Calu3 (cell line): ENCODE measurements at regions not wholly inside any gene's neighbourhood (a gene's known extent, or its start where the extent isn't known, plus 50 kb on each side); places are given as distances from the start of the nearest gene placed in this dataset.
"Not testable (repeated sequence)": the region's sequence is repeated elsewhere in the genome, so short reads cannot be mapped to it uniquely, and the experiment has no call there.

Experiments used
- BruUV-seq: library from RNA; stranded (reverse); fragments of 400-500 nt; replicated peaks from 2 replicates; lab custom pipeline; 2021; lab: Mats Ljungman, UMichigan
- CTCF ChIA-PET: fragments of 300-600 bp; sonication (Branson Sonifier 250); formaldehyde crosslinking; loops from one replicate; lab custom pipeline; 2022; ENCODE audit warnings: antibody characterized with exemption; lab: Charles Lee
- DNase-seq: peaks from one replicate; pipeline ENCODE4 v3.0.0; 2022
- H3K27ac Mint-ChIP-seq: one replicate; pipeline ENCODE4 v1.8.0; 2022; ENCODE audit warnings: mixed read lengths; ENCODE audit not compliant: unreplicated experiment
- H3K27me3 Mint-ChIP-seq: one replicate; pipeline ENCODE4 v1.8.0; 2022; ENCODE audit warnings: mixed read lengths; ENCODE audit not compliant: unreplicated experiment
- H3K36me3 Mint-ChIP-seq: one replicate; pipeline ENCODE4 v1.8.0; 2022; ENCODE audit warnings: mild to moderate bottlenecking, moderate library complexity, mixed read lengths; ENCODE audit not compliant: insufficient read depth, unreplicated experiment
- H3K4me1 Mint-ChIP-seq: one replicate; pipeline ENCODE4 v1.8.0; 2022; ENCODE audit warnings: mild to moderate bottlenecking, low read depth, mixed read lengths; ENCODE audit not compliant: unreplicated experiment
- H3K4me3 Mint-ChIP-seq: one replicate; pipeline ENCODE4 v1.8.0; 2022; ENCODE audit warnings: mild to moderate bottlenecking, low read depth, moderate library complexity, mixed read lengths; ENCODE audit not compliant: unreplicated experiment
- H3K9me3 Mint-ChIP-seq: one replicate; pipeline ENCODE4 v1.8.0; 2022; ENCODE audit warnings: low read depth, mixed read lengths; ENCODE audit not compliant: unreplicated experiment
- CTCF ChIP-seq: fragments of 200-600 bp; IDR thresholded peaks from one replicate; pipeline ENCODE4 v1.8.0; 2022; ENCODE audit warnings: antibody characterized with exemption; ENCODE audit not compliant: unreplicated experiment
- intact Hi-C: fragments of 100-400 bp; cut with micrococcal nuclease; formaldehyde crosslinking; loops from one replicate; pipeline ENCODE4 v1.10.0; 2022; ENCODE audit not compliant: unreplicated experiment

- CTCF ChIA-PET: no interaction called here
- intact Hi-C loops: no loop called here
- no peaks in the 10 kb centered on the region for H3K4me1 Mint-ChIP-seq
- no peak for DNase-seq
- H3K9me3 Mint-ChIP-seq: peaks cover 3% of the 10 kb centered on the region
- no peaks in the 10 kb centered on the region for H3K27me3 Mint-ChIP-seq
- no peak overlapping the region for H3K27ac Mint-ChIP-seq
- BruUV-seq: no TSS peak
- no peak overlapping the region for H3K4me3 Mint-ChIP-seq
- H3K36me3 Mint-ChIP-seq: no peaks in the 10 kb centered on the region
- TF ChIP-seq CTCF: no peak
Observed at GRCh38 chr9:26129217-26129616, 451.0 kb upstream of the TUSC1 start.

GRCh38 chr9:26125693-26126092 is 447.4 kb upstream of the TUSC1 start:
- no peak overlapping the region for H3K27ac Mint-ChIP-seq

GRCh38 chr9:26116085-26116484 is 437.8 kb upstream of the TUSC1 start:
- peaks cover 20% of the 10 kb centered on the region for H3K9me3 Mint-ChIP-seq
- H3K27ac Mint-ChIP-seq, H3K4me1 Mint-ChIP-seq, H3K4me3 Mint-ChIP-seq, BruUV-seq, CTCF ChIA-PET, DNase-seq, H3K36me3 Mint-ChIP-seq, intact Hi-C loops, H3K27me3 Mint-ChIP-seq: not testable (repeated sequence)

More at GRCh38 chr9:26125693-26126092, 447.4 kb upstream of the TUSC1 start:
- no peak for TF ChIP-seq CTCF
- H3K36me3 Mint-ChIP-seq: no peaks in the 10 kb centered on the region
- H3K9me3 Mint-ChIP-seq: peaks cover 5% of the 10 kb centered on the region
- no peak for DNase-seq
- CTCF ChIA-PET: no interaction called here
- intact Hi-C loops: no loop called here
- BruUV-seq: no TSS peak
- no peak overlapping the region for H3K4me3 Mint-ChIP-seq
- no peaks in the 10 kb centered on the region for H3K27me3 Mint-ChIP-seq
- H3K4me1 Mint-ChIP-seq: no peaks in the 10 kb centered on the region

- no peaks in the 10 kb centered on the region for H3K36me3 Mint-ChIP-seq
- CTCF ChIA-PET: no interaction called here
- H3K27ac Mint-ChIP-seq: no peak overlapping the region
- BruUV-seq: no TSS peak
- H3K4me1 Mint-ChIP-seq: no peaks in the 10 kb centered on the region
- no peak overlapping the region for H3K4me3 Mint-ChIP-seq
- no peak for DNase-seq
- TF ChIP-seq CTCF: no peak
- peaks cover 8% of the 10 kb centered on the region for H3K9me3 Mint-ChIP-seq
- no peaks in the 10 kb centered on the region for H3K27me3 Mint-ChIP-seq
- intact Hi-C loops: no loop called here
Observed at GRCh38 chr9:26112724-26113123, 434.5 kb upstream of the TUSC1 start.

GRCh38 chr9:26086396-26086795 is 408.2 kb upstream of the TUSC1 start:
- DNase-seq: no peak
- Mint-ChIP-seq H3K9me3 (peaks cover 4% of the 10 kb centered on the region), H3K27ac (no peak overlapping the region), H3K36me3 (no peaks in the 10 kb centered on the region), H3K4me3 (no peak overlapping the region), H3K4me1 (no peaks in the 10 kb centered on the region), H3K27me3 (no peaks in the 10 kb centered on the region)
- CTCF ChIA-PET: interaction anchor here (0.7 kb wide), 1 partner anchor 8 kb away, joined by 3 read pairs; no protein-coding TSS in a partner anchor
- intact Hi-C loops: no loop called here
- BruUV-seq: no TSS peak
- TF ChIP-seq CTCF: no peak
